SH-SY5Y (cell line): ENCODE measurements at regions not wholly inside any gene's neighbourhood (a gene's known extent, or its start where the extent isn't known, plus 50 kb on each side); places are given as distances from the start of the nearest gene placed in this dataset.

Experiments used
- GATA2 ChIP-seq: IDR thresholded peaks from 2 replicates; pipeline ENCODE4 v1.6.1; 2011; ENCODE audit warnings: mild to moderate bottlenecking, low read depth, low read length
- GATA3 ChIP-seq: IDR thresholded peaks from 2 replicates; pipeline ENCODE4 v1.6.1; 2011; ENCODE audit warnings: low read depth, mild to moderate bottlenecking, low read length, moderate library complexity

DNA sequence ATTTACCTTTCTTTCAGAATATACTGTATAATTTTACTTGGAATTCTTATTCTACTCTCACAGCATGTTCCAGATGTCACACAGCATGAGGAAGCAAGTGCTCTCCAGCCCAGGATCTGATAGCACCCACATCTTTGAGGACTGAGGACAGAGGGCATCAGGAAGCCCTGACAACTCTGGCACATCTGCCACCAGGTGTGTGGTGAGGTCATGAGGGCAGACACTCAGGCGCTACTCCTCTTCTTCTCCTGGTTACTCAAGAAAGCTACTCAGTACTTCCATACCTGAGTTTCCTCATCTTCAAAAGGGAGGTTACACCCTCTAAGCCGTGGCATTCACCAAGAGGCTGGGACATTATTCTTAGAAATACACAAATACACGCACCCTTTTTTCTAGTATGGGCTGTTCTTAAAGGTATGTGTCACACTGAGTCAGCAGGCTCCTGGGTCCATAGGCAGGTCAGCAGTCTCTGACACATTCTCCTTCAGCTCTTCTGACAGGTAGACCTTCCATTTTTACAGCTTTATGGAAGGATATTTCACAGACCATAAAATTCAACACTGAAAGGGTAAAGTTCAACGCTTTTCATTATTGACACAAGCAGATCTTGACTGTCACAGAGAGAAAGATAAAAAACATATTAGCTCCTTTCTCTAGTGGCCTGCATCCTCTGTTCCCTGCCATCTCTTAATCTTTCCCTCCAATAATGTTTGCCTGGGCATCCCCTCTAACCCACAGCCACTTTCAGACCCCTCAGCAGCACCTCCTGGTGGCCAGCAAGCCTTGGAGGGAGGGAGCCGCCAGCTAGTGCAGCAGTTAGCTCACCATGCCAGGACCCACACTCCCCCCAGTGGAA lies 103.2 kb upstream of the TJP1 start:
- TF ChIP-seq GATA3 (no peak), GATA2 (no peak)
